Hematopoietic multipotent progenitor cell treated with erythropoietin and hydrocortisone succinate and interleukin-3 and kit ligand, for 17 days (in vitro differentiated cells): ENCODE measurements at regions not wholly inside any gene's neighbourhood (a gene's known extent, or its start where the extent isn't known, plus 50 kb on each side); places are given as distances from the start of the nearest gene placed in this dataset.

ENCODE experiments used
- DNase-seq: peaks from one replicate; pipeline ENCODE4 v3.0.0-alpha.2; 2015; ENCODE audit warnings: low spot score

DNA sequence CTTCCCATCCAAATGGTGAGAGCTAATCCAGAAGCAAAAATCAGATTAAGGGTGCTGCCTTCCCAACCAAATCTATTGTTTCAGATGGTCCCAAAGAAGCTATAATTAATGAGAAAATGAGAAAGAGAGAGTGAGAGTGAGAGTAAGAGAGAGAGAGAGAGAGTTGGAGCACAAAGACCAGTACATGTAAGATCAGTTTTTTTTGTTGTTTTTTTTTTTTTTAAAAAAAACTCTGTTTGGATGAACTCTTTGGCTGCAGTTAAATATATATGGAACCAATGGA, 305.6 kb downstream of the PTEN start:
- DNase-seq = no peak

DNA sequence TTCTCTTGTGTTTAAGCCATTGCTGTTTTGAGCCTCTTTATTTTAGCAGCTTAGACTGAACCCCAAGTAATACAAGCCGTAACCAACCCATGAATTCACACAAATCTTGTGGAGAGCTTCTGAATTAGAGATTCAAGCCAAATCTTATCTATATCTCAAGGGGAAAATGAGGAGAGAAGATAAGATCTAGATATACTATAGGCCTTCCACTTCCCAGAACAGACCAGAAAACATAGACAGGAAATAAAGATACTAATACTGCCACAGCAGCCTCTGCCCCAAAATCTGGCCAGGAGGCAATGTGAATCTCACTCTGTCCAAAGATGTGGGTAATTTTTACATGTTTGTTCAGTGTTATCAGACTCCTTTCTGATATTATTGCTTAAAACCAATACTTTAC, 307.2 kb downstream of the PTEN start:
- no peak for DNase-seq

DNA sequence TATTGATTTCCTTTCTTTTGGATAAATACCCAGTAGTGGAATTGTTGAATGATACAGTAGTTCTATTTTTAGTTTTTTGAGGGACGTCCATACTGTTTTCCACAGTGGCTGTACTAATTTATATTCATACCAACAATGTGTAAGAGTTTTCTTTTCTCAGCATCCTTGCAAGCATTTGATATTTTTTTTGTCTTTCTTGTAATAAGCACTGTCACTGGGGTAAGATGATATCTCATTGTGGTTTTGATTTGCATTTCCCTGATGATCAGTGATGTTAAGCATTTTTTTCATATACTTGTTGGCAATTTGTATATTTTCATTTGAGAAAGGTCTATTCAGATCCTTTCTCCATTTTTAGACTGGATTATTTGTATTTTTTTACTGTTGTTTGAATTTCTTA, 308.7 kb downstream of the PTEN start:
- DNase-seq = no peak

DNA sequence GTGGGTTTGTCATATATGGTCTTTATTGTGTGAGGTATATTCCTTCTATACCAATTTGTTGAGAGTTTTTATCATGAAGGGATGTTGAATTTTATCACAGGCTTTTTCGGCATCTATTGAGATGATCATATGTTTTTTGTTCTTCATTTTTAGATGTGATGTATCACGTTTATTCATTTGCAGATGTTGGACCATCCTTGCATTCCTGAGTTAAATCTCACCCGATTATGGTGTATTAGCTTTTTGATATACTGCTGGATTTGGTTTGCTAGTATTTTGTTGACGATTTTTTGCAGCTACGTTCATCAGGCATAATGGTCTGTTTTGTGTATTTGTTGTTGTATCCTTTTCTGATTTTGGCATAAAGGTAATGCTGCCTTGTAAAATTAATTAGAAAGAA, 311.0 kb downstream of the PTEN start:
- DNase-seq = no peak

DNA sequence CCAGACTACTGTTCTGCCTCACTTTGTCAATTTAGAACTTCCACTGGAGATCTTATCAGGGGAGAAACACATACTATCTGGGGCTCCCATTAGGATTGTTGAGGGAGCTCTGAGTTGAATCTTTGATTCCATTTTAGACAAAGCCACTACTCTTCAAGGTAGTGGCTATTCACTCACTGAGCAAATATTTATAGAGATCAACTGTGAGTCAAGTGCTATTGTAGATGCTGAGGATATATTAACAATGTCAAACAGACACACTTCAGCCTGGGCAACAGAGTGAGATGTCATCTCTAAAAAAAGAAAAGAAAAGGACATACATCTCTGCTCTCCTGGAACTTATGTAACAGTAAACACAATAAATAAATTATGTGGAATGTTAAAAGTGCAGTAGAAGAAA, 315.3 kb downstream of the PTEN start:
- no peak for DNase-seq

DNA sequence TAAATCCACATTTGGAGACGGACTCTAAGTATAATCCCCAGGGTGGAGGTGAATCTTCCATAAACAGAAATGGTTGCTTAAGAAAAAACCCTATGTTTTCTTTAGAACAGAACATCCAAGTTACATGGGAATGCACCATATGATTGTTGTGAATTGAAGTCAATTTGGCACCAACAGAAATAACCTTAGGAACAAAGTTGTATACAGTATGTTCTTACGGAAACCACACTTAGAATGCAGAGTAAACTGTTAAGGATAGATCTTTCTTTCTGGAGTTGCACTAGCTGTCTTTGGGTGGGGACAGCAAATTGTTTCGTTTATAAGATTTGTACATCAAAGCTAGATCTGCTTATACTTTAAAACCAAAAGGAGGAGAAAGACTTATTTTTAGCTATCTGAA, 316.4 kb downstream of the PTEN start:
- DNase-seq = no peak

DNA sequence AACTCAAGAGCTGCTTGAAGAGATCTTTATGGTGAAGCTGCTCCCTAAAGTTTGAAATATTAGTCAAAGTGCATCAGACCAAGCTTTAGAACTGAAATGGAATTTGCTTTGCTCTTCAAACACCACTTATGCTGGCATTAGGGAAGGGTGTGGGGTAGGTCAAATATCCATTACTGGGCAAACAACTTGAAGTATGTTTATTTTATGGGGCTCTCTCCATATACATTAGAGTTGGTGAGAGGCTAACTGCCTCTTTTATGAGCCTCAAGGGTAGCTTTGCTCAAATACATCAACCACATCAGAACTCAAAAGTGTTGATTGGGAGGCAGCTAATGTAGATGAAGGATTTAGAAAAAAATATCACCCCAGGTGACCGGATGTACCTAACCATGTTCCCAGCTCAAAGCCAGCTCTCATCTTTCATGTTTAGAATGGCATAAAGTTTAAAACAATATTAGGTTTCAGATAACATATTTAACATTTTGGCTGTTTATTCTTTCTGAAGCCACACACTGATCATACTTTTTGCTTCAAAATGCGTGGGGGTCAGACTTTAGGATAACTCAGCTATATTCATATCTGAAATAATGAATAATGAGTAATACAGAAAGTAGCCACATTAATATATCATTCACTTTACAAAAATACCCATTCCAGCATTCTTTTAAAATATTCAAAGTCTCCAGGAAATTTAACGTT, 318.6 kb downstream of the PTEN start:
- no peak for DNase-seq

DNA sequence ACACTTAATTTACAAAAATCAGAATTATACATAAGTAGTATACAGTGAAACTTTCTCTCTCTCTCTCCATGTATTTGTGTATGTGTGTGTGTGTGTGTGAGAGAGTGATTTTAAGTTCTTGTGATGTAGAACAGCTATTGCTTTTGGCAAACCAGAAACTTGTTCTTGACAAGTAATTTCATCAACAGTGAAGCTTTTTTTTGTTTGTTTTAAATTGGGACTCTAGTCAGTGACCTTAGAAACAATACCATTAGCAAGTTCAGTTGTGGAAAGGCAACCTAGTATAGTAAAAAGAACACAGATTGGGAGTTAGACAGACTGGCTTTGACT, 319.1 kb downstream of the PTEN start:
- DNase-seq = no peak

DNA sequence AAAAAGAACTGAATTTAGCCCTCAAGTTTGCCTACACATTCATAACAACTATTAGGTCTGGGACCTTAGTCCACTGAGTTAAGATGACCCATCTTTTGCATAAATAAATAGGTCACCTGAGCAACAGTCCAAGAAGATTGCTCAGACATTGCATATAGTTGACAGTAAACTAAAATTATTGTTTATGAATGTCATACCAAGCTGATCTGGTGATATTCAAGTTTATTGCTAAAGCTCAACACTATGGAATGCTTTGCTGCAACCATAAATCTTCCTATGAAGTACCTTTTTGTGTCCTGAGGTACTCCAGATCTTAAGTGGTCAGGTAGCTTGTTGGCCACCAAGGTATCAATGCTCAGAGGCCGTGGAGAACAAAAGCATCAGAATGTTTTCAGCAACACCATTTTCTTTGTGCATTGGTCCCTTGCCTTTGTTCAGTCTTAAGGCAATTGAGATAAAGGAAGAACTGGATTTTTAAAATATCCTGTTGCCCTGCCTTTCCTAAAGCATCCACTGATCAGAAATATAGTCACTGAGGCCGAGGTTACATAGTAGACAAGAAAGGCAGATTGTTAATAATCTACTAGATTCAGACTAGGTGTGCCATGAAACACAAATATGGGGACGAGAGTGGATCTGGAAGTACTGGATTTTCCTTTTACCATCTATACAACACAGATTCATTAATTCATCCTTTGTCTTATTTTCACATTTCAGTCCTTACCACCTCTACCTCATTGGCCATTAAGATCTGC, 321.3 kb downstream of the PTEN start:
- no peak for DNase-seq

DNA sequence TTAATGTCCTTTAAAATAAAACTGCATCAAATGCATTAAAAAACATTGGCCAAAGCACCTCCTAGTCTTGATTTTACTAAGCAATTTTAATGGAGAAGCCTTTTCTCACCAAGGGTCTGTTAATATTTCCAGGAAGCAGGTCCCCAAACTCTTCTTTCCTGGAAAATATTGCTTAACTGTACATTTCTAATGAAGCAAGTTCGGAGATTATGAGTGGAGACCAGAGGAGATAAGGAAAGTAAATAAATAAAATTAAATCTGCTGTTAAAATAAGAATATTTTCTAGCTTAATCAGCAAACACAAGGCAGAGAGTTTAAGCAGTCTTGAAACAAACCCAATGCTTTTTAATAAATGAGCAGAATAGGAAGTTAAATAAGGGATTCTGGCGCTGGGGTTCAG, 322.4 kb downstream of the PTEN start:
- DNase-seq = no peak

DNA sequence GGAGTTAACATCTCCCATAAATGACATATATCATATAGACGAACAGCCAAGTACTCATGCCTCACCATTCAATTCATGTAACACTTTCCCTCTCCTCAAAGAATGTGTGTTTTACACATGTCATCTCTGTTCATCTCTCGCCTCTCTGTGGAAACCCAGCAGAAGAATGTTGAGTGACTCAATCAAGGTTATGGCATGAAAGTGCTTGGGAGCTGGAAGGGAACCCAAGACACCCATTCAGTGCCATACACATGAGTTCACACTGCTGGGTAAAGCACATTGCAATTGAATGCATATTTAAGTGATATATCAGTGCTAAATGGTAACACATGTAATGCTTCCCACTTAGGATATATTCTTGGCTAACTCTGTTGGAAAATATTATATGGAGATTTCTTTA, 322.9 kb downstream of the PTEN start:
- DNase-seq = no peak

DNA sequence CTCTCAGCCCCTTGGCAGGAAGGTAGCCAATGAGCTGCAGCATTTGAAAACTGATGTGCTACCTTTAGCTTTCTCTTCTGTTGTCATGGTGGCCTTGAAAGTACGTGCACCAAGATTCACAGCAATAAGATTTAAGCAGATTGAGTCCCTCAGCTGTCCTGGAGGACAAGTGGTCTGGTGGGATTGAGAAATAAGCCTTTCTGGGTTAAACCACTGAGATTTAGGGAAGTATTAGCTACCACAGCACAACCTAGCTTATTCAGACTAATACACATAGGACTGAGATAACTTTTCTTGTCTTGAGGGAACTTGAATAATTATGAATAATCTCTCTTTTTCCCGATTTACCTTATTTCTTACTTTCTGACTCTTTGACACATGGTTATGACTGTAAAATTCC, 324.0 kb downstream of the PTEN start:
- no peak for DNase-seq

DNA sequence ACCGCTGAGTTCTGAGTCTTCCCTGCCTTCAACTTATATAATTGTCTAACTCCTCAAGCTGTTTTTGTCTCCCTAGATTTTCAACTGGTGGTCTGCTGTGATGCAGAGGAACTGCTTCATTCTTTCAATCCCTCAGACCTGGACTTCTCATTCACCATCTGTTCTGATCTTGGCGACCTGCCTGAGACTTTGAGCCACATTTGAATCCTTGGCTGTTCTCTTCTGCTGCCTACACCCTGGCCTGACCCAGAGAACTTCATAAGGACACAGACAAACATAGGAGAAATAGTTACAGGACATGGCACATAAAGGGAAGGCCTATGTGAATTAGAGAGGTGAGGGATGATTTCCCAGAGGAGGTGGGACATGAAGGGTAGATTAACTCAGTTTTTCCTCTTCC, 326.7 kb downstream of the PTEN start:
- DNase-seq = no peak

DNA sequence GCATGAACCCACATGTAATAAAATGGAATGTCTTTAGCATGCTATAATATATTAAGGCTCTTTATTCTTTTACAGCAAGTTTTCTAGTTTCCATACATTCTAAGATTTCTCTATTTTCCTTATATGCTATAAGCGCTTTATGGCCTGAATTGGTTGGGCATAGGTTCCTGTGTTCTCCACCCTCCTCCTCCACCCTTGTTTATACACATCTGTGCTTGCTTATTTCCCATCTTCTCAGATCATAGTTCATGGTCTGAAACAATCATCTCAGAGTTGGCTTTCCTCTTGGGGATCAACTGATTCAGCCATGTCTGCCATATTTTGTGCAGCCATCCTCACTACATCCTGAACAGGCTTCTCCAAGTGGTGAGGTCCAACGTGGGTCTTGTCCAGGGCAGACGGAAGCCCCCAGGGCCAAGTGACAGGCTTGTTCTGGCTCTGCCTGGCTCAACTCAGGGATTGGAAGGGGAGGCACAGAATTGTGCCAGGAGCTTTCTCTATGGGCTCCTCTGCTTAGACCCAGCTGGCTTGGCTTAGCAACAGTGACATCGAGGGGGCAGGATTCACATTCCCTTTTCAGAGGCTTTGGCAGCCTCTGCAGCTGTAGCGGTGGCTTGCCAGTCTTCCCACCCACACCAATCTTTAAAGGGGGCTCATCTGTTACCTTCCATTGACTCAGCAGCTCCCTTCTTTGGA, 327.3 kb downstream of the PTEN start:
- DNase-seq = no peak

DNA sequence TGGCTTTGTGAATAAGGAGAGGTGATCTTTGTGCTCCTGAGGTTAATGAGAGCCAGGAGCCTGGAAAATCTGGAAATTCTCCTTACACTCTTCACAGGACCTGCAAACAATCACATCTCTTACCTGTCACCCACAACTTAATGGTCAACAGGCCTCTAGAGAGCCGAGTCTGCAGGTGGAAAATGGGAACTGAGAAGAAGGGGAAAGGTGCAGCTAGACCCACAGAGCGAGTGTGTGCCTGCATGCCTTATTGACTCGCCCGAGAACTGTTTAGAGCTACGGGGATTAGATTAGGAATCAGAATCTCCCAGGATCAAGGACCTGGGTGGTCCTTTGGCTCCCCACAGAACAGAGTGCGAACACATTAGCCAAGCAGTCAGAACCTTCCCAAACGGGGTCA, 329.6 kb downstream of the PTEN start:
- DNase-seq = no peak

DNA sequence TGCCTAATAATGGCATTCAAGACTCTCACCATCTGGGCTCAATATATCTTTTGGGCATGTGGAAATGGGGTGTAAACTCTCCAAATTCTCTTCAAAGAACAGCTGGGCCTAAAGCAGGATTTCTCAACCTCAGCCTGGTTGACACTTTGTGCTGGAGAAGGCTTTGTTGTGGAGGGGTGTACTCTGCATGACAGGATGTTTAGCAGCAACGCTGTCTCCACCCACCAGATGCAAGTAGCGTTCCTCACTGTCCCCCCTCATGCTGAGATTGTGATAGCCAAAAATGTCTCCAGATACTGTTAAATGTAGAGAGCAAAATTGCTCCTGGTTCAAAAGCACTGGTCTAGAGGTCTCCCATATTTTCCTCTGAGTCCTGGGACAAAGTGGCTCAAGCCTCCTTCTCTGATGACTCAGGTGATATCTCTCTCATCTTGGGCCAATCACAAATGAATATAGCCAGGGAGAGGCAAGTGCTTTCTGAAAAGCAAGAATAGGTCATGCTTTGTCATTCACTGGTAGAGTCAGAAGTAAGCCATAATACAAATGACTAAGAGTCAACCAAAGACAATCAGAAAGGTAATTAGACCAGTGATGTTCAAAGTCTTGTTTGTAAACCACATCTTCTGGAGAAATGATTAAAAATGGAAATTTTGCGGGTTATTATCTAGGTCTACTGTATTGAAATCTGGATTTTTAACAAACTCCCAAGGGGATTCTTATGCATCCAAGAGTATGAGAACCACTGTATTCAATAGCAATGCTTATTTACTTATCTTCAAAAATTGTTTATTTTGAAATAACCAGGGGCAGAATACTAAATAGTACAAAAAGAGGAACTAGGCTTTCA, 330.8 kb downstream of the PTEN start:
- no peak for DNase-seq

DNA sequence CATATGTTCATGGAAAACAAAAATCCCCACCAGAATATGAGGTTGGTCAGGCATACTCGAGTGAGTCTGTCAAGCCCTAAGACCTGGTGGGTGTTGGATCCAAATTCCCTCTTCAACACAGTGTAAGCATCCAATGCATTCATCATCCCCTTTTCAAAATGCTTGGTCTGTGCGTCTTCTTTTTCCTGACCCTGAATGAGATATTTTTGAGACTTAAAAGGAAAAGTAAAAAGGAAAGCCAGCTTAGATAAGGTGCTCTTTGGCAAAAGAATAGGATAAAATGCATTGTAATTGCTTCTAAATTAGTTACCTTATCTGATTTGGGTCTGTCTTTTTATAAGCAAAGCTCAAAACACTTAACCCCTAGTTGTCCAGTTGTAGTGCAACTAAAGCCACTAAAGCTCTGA, 331.5 kb downstream of the PTEN start:
- no peak for DNase-seq

DNA sequence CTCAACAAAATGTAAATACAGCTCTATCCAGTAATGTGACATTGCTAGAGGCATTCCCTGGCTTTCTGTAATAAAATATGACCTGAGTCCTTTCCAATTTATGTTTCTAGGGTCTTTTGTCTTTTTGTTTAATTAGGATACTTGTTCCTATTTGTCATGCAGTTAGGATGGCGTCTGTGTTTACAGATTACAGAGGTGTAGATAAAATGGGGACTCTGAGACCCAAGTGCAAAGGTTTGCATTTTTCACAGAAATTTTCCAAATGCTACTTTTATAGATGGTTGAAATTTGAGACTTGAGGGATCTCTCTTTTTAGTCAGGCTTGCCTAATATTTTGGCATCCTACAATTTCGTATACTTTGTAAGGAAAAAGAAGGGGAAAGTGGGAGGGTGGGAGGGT, 332.4 kb downstream of the PTEN start:
- DNase-seq = no peak

DNA sequence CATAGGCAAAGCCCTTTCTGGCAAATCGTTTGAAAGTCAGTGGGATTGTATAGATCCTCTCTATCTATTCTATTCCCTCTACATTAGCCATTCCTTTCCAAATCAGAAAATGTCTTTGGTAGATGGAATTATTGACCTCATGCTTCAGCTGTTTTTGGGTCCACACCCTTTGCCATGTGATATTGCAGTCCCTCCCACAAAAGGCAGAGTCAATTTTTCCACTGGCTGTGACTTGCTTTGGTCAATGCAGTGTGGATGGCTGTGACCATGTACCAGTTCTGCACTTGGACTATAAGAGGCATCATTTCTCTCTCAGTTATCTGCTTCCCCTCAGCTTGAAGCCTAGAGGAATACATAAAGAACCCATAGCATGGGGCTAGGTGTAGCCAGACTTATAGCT, 332.9 kb downstream of the PTEN start:
- DNase-seq = no peak

DNA sequence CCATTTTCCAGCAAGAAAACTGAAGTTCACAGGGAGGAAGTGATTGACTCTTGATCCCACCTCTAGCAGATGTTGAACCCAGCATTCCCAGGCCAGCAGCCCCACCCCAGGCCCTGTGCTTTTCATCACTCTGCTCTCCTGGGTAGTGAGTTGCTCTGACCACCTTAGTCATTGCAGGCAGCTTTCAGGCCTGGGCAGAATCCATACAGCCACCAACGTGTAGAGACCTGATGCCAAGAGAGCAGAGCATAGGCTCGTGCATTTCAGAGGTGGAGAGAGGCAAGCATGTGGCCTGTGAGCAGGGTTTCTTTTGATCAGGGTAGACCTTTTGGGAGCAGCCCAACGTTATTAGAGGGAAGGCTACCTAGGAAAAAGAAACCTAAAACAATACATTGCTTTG, 334.6 kb downstream of the PTEN start:
- no peak for DNase-seq

DNA sequence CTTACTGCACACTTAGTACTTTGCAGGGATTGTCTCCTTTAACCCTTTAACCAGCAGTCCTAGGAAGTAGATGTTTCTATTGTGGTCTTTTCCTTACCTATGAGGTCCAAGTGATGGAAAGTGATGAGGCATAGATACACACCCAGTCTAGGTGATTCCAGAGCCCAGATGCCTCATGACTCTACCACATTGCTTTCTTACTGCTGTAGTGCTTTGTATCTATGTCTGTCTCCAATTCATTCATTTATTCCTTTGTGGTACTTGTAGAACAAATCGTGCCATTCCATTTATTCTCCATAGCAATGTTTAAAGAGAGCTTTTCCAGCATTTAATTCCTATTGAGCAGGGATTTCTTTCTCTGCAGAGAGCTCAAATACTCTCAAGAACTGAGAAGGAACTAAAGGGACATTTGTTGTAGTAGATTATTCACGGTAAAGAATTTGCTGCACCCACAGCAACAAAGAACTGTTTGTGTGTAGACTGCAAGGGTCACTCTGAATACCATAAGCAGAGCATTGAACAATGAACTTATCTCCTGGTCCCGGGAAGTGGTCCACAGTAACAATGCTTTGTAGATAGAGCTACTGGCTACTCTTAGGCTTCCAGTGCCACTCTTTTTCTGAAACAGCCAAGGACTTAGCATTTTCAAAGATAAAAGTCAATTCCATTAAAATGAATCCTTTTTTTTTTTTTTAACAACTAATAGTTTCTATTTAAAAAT, 337.0 kb downstream of the PTEN start:
- no peak for DNase-seq

DNA sequence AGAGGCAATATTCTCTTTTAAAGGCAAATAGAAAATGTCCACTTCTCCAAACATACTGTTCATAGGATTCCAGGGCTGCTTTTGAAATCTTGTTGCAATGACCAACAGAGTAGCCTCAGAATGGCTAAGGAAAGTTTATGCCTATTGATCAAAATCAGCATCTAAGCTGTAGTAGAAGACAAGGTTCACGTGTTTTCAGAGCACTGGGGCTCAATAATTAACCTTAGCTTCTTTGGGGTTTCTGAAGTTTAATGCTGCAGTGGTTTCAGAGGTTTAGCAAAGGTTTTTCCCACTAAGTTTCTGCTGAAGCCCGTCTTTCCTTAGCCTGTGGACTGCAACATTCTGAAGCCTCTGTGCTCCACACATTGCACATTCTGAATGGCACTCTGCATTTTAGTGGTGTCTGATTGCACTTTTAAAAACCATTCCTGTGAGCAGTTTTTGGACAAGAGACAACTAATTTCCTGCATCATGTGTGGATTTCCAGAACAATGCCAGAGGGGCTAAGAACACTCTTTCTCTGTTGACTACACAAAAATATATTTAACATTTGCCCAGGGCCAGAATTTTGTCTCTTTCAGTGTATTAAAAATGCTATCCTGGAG, 342.5 kb downstream of the PTEN start:
- DNase-seq = no peak
